IMR-90 (cell line): ENCODE measurements at regions not wholly inside any gene's neighbourhood (a gene's known extent, or its start where the extent isn't known, plus 50 kb on each side); places are given as distances from the start of the nearest gene placed in this dataset.

Experiments used
- ATAC-seq: fragments of 200-7000 bp; cut with Tn5 transposase; 2 replicates; pipeline ENCODE4 v1.9.1; 2020; ENCODE audit warnings: low read depth, mild to moderate bottlenecking, moderate library complexity
- BruUV-seq: library from RNA; stranded (reverse); fragments of 400-500 nt; replicated peaks from 2 replicates; lab custom pipeline; 2021; lab: Mats Ljungman, UMichigan
- CTCF ChIA-PET: fragments of 300-600 bp; formaldehyde crosslinking; extraction: SDS; loops from one replicate; lab custom pipeline; 2021; ENCODE audit warnings: antibody characterized with exemption; lab: Yijun Ruan, JAX
- POLR2A ChIA-PET: fragments of 300-600 bp; sonication (Branson Sonifier 250); formaldehyde crosslinking; loops from one replicate; lab custom pipeline; 2022; ENCODE audit warnings: antibody characterized with exemption; ENCODE audit not compliant: unreplicated experiment; lab: Charles Lee
- DNase-seq: peaks from one replicate; pipeline ENCODE4 v3.0.0; 2013
- H2AFZ ChIP-seq: replicated peaks from 2 replicates; pipeline ENCODE3; 2013; ENCODE audit warnings: low read length, mild to moderate bottlenecking; ENCODE audit not compliant: poor library complexity
- H2AK5ac ChIP-seq: 2 replicates; pipeline ENCODE4 v1.6.1; 2013; ENCODE audit warnings: low read depth, low read length, inconsistent platforms
- H2AK9ac ChIP-seq: replicated peaks from 2 replicates; pipeline ENCODE3; 2013; ENCODE audit warnings: mild to moderate bottlenecking, low read depth, low read length, moderate library complexity; ENCODE audit not compliant: poor library complexity
- H2BK120ac ChIP-seq: 2 replicates; pipeline ENCODE4 v1.6.1; 2013; ENCODE audit warnings: low read depth, low read length, inconsistent platforms
- H2BK15ac ChIP-seq: 3 replicates; pipeline ENCODE4 v1.6.1; 2013; ENCODE audit warnings: low read depth, low read length, inconsistent platforms
- H2BK20ac ChIP-seq: 2 replicates; pipeline ENCODE4 v1.6.1; 2013; ENCODE audit warnings: low read depth, mild to moderate bottlenecking, inconsistent platforms, low read length, moderate library complexity
- H2BK5ac ChIP-seq: 2 replicates; pipeline ENCODE4 v1.6.1; 2013; ENCODE audit warnings: mild to moderate bottlenecking, low read depth, low read length, inconsistent platforms; ENCODE audit not compliant: poor library complexity, severe bottlenecking
- H3K14ac ChIP-seq: replicated peaks from 2 replicates; pipeline ENCODE4 v1.6.1; 2013; ENCODE audit warnings: low read depth, low read length, inconsistent platforms
- H3K18ac ChIP-seq: 2 replicates; pipeline ENCODE4 v1.6.1; 2013; ENCODE audit warnings: low read depth, low read length, control low read depth
- H3K23ac ChIP-seq: 2 replicates; pipeline ENCODE4 v1.6.1; 2013; ENCODE audit warnings: low read depth, low read length, inconsistent platforms
- H3K27ac ChIP-seq: 2 replicates; pipeline ENCODE4 v1.5.1; 2013; ENCODE audit warnings: mild to moderate bottlenecking, control low read depth, low read length; ENCODE audit not compliant: insufficient read depth
- H3K27me3 ChIP-seq: 2 replicates; pipeline ENCODE4 v1.6.1; 2013; ENCODE audit warnings: low read length; ENCODE audit not compliant: control insufficient read depth, insufficient read depth
- H3K36me3 ChIP-seq: 2 replicates; pipeline ENCODE4 v1.6.1; 2013; ENCODE audit warnings: low read length, mixed read lengths; ENCODE audit not compliant: control insufficient read depth, insufficient read depth
- H3K4ac ChIP-seq: 2 replicates; pipeline ENCODE4 v1.6.1; 2013; ENCODE audit warnings: low read depth, low read length, inconsistent platforms
- H3K4me1 ChIP-seq: 2 replicates; pipeline ENCODE4 v1.6.1; 2013; ENCODE audit warnings: low read length, mixed read lengths; ENCODE audit not compliant: control insufficient read depth, insufficient read depth
- H3K4me2 ChIP-seq: 2 replicates; pipeline ENCODE4 v1.6.1; 2013; ENCODE audit warnings: low read depth, mild to moderate bottlenecking, control low read depth, low read length, moderate library complexity
- H3K4me3 ChIP-seq: 2 replicates; pipeline ENCODE4 v1.5.1; 2013; ENCODE audit warnings: low read depth, mild to moderate bottlenecking, control low read depth, low read length, moderate library complexity; ENCODE audit not compliant: insufficient read depth
- H3K56ac ChIP-seq: 2 replicates; pipeline ENCODE4 v1.6.1; 2013; ENCODE audit warnings: low read length, inconsistent platforms; ENCODE audit not compliant: insufficient read depth; ENCODE audit errors: extremely low read depth
- H3K79me1 ChIP-seq, 2 experiments: 2 replicates each; pipeline ENCODE4 v1.6.1; 2013; ENCODE audit warnings: low read length in 2 of 2, inconsistent platforms in 1 of 2, low read depth in 1 of 2
- H3K9ac ChIP-seq: 2 replicates; pipeline ENCODE4 v1.6.1; 2013; ENCODE audit warnings: low read depth, low read length, control low read depth
- H3K9me1 ChIP-seq: 2 replicates; pipeline ENCODE4 v1.6.1; 2013; ENCODE audit warnings: low read length, inconsistent platforms; ENCODE audit not compliant: insufficient read depth
- H3K9me3 ChIP-seq: 2 replicates; pipeline ENCODE4 v1.6.1; 2013; ENCODE audit warnings: low read length; ENCODE audit not compliant: control insufficient read depth, insufficient read depth
- H4K20me1 ChIP-seq: 2 replicates; pipeline ENCODE4 v1.6.1; 2013; ENCODE audit warnings: low read length, inconsistent platforms; ENCODE audit not compliant: insufficient read depth
- H4K5ac ChIP-seq: 2 replicates; pipeline ENCODE4 v1.6.1; 2013; ENCODE audit warnings: mild to moderate bottlenecking, low read depth, low read length, control low read depth
- H4K8ac ChIP-seq, 2 experiments: 2 replicates each; pipeline ENCODE4 v1.6.1; 2013; ENCODE audit warnings: low read depth in 2 of 2, low read length in 2 of 2, control low read depth in 1 of 2, inconsistent platforms in 1 of 2
- H4K91ac ChIP-seq: 2 replicates; pipeline ENCODE4 v1.6.1; 2013; ENCODE audit warnings: low read depth, low read length, inconsistent platforms; ENCODE audit not compliant: insufficient read depth
- BHLHE40 ChIP-seq: fragments of 150-350 bp; IDR thresholded peaks from 2 replicates; pipeline ENCODE4 v1.6.1; 2016; ENCODE audit warnings: mild to moderate bottlenecking, low read depth, low read length
- CEBPB ChIP-seq: IDR thresholded peaks from 2 replicates; pipeline ENCODE4 v1.6.1; 2012; ENCODE audit warnings: low read depth, low read length, improper control_type of control experiment
- CHD1 ChIP-seq: IDR thresholded peaks from 2 replicates; pipeline ENCODE4 v1.6.1; 2012; ENCODE audit warnings: low read depth, low read length, improper control_type of control experiment
- FOS ChIP-seq: fragments of 150-350 bp; IDR thresholded peaks from 2 replicates; pipeline ENCODE4 v1.6.1; 2016; ENCODE audit warnings: low read depth, low read length
- MAFK ChIP-seq: IDR thresholded peaks from 2 replicates; pipeline ENCODE4 v1.6.1; 2012; ENCODE audit warnings: low read depth, low read length, improper control_type of control experiment
- MAZ ChIP-seq: IDR thresholded peaks from 2 replicates; pipeline ENCODE4 v1.6.1; 2012; ENCODE audit warnings: low read depth, mild to moderate bottlenecking, low read length, improper control_type of control experiment, moderate library complexity, borderline replicate concordance
- MXI1 ChIP-seq: IDR thresholded peaks from 2 replicates; pipeline ENCODE4 v1.6.1; 2012; ENCODE audit warnings: low read depth, mild to moderate bottlenecking, low read length, moderate library complexity, borderline replicate concordance
- NFE2L2 ChIP-seq: fragments of 150-350 bp; IDR thresholded peaks from 2 replicates; pipeline ENCODE4 v1.6.1; 2016; ENCODE audit warnings: low read depth, mild to moderate bottlenecking, low read length
- POLR2A ChIP-seq: IDR thresholded peaks from 2 replicates; pipeline ENCODE4 v1.6.1; 2012; ENCODE audit warnings: mild to moderate bottlenecking, low read depth, low read length
- RAD21 ChIP-seq: IDR thresholded peaks from 2 replicates; pipeline ENCODE4 v1.6.1; 2012; ENCODE audit warnings: low read length, improper control_type of control experiment
- RCOR1 ChIP-seq: IDR thresholded peaks from 2 replicates; pipeline ENCODE4 v1.6.1; 2012; ENCODE audit warnings: mild to moderate bottlenecking, low read length, improper control_type of control experiment; ENCODE audit not compliant: insufficient replicate concordance
- RFX5 ChIP-seq: IDR thresholded peaks from 2 replicates; pipeline ENCODE4 v1.8.0; 2012; ENCODE audit warnings: low read depth, mild to moderate bottlenecking, low read length, moderate library complexity
- SMC3 ChIP-seq: fragments of 150-350 bp; IDR thresholded peaks from 2 replicates; pipeline ENCODE4 v1.6.1; 2016; ENCODE audit warnings: low read depth, mild to moderate bottlenecking, antibody characterized with exemption, low read length, moderate library complexity
- dilution Hi-C: fragments of 300-500 bp; cut with HindIII; formaldehyde crosslinking; loops from one replicate; pipeline ENCODE4 v1.14.3; 2018; ENCODE audit warnings: low sequenced_read_pairs; ENCODE audit not compliant: unreplicated experiment
- in situ Hi-C: fragments of 300-500 bp; cut with MboI; formaldehyde crosslinking; loops from 3 replicates; pipeline ENCODE4 v1.14.3; 2019; ENCODE audit warnings: low sequenced_read_pairs, inconsistent platforms, mixed read lengths
- intact Hi-C: fragments of 100-400 bp; cut with micrococcal nuclease; formaldehyde crosslinking; loops from 2 replicates; pipeline ENCODE4 v1.10.0; 2022
- TF ChIP-seq, protein P1 (sequence below): fragments of 150-350 bp; IDR thresholded peaks from 2 replicates; pipeline ENCODE4 v1.6.1; 2016; ENCODE audit warnings: low read depth, mild to moderate bottlenecking, low read length, moderate library complexity, borderline replicate concordance
- TF ChIP-seq, protein P2 (sequence below): conservative IDR thresholded peaks from 2 replicates; pipeline ENCODE4 v1.5.1; 2012; ENCODE audit warnings: mild to moderate bottlenecking, low read depth, low read length, improper control_type of control experiment
- TF ChIP-seq, protein P3 (sequence below): fragments of 150-350 bp; IDR thresholded peaks from 2 replicates; pipeline ENCODE4 v1.6.1; 2017; ENCODE audit warnings: mild to moderate bottlenecking, antibody characterized with exemption, low read length, low read depth

GRCh38 chr11:43021466-43021865 lies 290.3 kb upstream of the API5 start:
- Histone ChIP-seq H2BK5ac (no peak overlapping the region), H3K14ac (no peak overlapping the region), H3K27ac (no peak overlapping the region), H3K79me1 (no peaks in the 10 kb centered on the region), H3K18ac (no peak overlapping the region), H2BK15ac (no peak overlapping the region), H2BK120ac (no peak overlapping the region), H3K56ac (no peak overlapping the region), H4K20me1 (no peaks in the 10 kb centered on the region), H3K9ac (no peak overlapping the region), H4K5ac (no peak overlapping the region), H3K23ac (no peak overlapping the region), H3K27me3 (no peaks in the 10 kb centered on the region), H3K9me1 (no peaks in the 10 kb centered on the region), H2AK9ac (no peak overlapping the region), H2BK20ac (no peak overlapping the region), H3K4ac (no peak overlapping the region), H3K4me2 (no peak overlapping the region), H4K8ac (no peak overlapping the region), H3K9me3 (peaks cover 6% of the 10 kb centered on the region; the same call in 1 of the 2 replicates), H3K36me3 (no peaks in the 10 kb centered on the region), H4K91ac (no peak overlapping the region), H3K4me3 (no peak overlapping the region), H2AFZ (no peak overlapping the region), H3K4me1 (no peaks in the 10 kb centered on the region), H2AK5ac (no peak overlapping the region)
- in situ Hi-C loops = no loop called here
- BruUV-seq = no TSS peak
- CTCF ChIA-PET = no interaction called here
- TF ChIP-seq, protein P1, sequence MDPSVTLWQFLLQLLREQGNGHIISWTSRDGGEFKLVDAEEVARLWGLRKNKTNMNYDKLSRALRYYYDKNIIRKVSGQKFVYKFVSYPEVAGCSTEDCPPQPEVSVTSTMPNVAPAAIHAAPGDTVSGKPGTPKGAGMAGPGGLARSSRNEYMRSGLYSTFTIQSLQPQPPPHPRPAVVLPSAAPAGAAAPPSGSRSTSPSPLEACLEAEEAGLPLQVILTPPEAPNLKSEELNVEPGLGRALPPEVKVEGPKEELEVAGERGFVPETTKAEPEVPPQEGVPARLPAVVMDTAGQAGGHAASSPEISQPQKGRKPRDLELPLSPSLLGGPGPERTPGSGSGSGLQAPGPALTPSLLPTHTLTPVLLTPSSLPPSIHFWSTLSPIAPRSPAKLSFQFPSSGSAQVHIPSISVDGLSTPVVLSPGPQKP = no peak
- TF ChIP-seq MAFK = no peak
- TF ChIP-seq RFX5 = no peak
- no peak for TF ChIP-seq POLR2A
- no peak for TF ChIP-seq BHLHE40
- no peak for TF ChIP-seq MXI1
- TF ChIP-seq NFE2L2 = no peak
- TF ChIP-seq, protein P2, sequence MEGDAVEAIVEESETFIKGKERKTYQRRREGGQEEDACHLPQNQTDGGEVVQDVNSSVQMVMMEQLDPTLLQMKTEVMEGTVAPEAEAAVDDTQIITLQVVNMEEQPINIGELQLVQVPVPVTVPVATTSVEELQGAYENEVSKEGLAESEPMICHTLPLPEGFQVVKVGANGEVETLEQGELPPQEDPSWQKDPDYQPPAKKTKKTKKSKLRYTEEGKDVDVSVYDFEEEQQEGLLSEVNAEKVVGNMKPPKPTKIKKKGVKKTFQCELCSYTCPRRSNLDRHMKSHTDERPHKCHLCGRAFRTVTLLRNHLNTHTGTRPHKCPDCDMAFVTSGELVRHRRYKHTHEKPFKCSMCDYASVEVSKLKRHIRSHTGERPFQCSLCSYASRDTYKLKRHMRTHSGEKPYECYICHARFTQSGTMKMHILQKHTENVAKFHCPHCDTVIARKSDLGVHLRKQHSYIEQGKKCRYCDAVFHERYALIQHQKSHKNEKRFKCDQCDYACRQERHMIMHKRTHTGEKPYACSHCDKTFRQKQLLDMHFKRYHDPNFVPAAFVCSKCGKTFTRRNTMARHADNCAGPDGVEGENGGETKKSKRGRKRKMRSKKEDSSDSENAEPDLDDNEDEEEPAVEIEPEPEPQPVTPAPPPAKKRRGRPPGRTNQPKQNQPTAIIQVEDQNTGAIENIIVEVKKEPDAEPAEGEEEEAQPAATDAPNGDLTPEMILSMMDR = no peak
- TF ChIP-seq CEBPB = no peak
- TF ChIP-seq, protein P3, sequence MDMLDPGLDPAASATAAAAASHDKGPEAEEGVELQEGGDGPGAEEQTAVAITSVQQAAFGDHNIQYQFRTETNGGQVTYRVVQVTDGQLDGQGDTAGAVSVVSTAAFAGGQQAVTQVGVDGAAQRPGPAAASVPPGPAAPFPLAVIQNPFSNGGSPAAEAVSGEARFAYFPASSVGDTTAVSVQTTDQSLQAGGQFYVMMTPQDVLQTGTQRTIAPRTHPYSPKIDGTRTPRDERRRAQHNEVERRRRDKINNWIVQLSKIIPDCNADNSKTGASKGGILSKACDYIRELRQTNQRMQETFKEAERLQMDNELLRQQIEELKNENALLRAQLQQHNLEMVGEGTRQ = no peak
- no peak for TF ChIP-seq FOS
- TF ChIP-seq SMC3 = no peak
- TF ChIP-seq CHD1 = no peak
- TF ChIP-seq RAD21 = no peak
- no peak for TF ChIP-seq RCOR1
- TF ChIP-seq MAZ = no peak
- POLR2A ChIA-PET = no interaction called here
- dilution Hi-C loops = no loop called here
- intact Hi-C loops = no loop called here
- DNase-seq (no peak), ATAC-seq (no peak)
